ENCODE measurements at regions not wholly inside any gene's neighbourhood (a gene's known extent, or its start where the extent isn't known, plus 50 kb on each side); places are given as distances from the start of the nearest gene placed in this dataset.

DNA sequence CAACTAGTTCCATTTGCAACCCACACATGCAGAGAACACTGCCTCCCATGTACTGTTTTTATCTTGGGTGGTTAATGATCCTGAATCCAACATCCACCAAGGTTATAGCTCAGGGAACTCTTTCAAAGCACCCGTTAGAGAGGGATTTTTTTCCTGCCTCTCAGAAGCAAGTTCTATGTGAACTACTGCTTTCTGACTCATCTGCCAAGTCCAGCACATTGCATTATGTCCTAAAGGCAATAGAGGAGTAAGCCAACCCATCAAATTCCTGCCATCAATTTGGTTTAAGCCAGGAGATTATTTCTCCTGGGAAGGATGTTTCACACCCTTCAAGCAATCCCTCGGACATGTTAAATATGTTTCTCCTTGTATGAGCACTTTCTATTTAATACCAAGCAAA is 334.5 kb downstream of the GASK1B start:
- TF ChIP-seq POLR2AphosphoS5 (IDR thresholded peaks at IDR 0.05) (no peak), POLR2A (IDR thresholded peaks at IDR 0.05) (no peak)
- TF ChIP-seq, protein P1, sequence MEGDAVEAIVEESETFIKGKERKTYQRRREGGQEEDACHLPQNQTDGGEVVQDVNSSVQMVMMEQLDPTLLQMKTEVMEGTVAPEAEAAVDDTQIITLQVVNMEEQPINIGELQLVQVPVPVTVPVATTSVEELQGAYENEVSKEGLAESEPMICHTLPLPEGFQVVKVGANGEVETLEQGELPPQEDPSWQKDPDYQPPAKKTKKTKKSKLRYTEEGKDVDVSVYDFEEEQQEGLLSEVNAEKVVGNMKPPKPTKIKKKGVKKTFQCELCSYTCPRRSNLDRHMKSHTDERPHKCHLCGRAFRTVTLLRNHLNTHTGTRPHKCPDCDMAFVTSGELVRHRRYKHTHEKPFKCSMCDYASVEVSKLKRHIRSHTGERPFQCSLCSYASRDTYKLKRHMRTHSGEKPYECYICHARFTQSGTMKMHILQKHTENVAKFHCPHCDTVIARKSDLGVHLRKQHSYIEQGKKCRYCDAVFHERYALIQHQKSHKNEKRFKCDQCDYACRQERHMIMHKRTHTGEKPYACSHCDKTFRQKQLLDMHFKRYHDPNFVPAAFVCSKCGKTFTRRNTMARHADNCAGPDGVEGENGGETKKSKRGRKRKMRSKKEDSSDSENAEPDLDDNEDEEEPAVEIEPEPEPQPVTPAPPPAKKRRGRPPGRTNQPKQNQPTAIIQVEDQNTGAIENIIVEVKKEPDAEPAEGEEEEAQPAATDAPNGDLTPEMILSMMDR (IDR thresholded peaks at IDR 0.05): no peak
